ENCODE measurements at regions not wholly inside any gene's neighbourhood (a gene's known extent, or its start where the extent isn't known, plus 50 kb on each side); places are given as distances from the start of the nearest gene placed in this dataset.
"Not testable (repeated sequence)": the region's sequence is repeated elsewhere in the genome, so short reads cannot be mapped to it uniquely, and the experiment has no call there.

DNA sequence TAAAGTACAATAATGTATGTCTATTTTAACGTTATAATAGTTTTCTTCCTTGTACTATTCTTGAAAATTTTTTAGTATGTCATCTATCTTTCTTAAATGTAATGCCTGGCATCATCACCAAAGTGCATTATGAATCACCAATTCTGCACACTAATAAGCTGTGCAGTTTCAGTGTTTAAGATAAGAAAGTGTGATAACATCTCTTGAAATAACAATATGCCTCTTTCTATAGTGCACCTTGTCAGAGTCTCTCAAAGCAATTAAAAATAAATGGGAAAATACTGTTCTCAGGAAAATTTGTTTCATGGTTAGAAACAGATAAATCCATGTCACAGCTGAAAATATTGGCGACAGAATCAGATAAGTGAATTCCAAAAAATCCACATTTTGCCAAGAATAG lies 457.4 kb upstream of the PCDH10 start:
- Histone ChIP-seq H3K9ac (ENCODE audit: low read depth in 1 of 2, low read length in 2 of 2) (no peak overlapping the region), H3K4me1 (ENCODE audit: control insufficient read depth in 4 of 4, insufficient read depth in 4 of 4, low read length in 3 of 4) (no peaks in the 10 kb centered on the region), H3K36me3 (ENCODE audit: control insufficient read depth in 4 of 4, insufficient read depth in 3 of 4, low read depth in 1 of 4, low read length in 3 of 4) (no peaks in the 10 kb centered on the region), H3K9me3 (ENCODE audit: control insufficient read depth in 4 of 4, low read length in 3 of 4) (peaks cover 0 to 2% (median 0%) of the 10 kb centered on the region in 4 donors), H3K27ac (ENCODE audit: low read depth in 1 of 2, low read length in 2 of 2) (no peak overlapping the region), H3K27me3 (ENCODE audit: control insufficient read depth in 4 of 4, insufficient read depth in 4 of 4, low read length in 3 of 4) (no peaks in the 10 kb centered on the region), H3K4me3 (ENCODE audit: low read depth in 1 of 3, low read length in 3 of 3) (no peak overlapping the region)
- DNase-seq (ENCODE audit: low spot score) = no peak
- 44% methylated on average over 2 of the region's 2 CpGs for WGBS
- TF ChIP-seq NR2F2 (IDR thresholded peaks at IDR 0.05) (no peak), CTCF (IDR thresholded peaks at IDR 0.05; ENCODE audit: low read depth, low read length, missing input control) (no peak), REST (IDR thresholded peaks at IDR 0.05) (no peak), HNF4A (conservative IDR thresholded peaks at IDR 0.05) (no peak), HNF4G (IDR thresholded peaks at IDR 0.05) (no peak), TAF1 (conservative IDR thresholded peaks at IDR 0.05) (no peak), FOXA2 (IDR thresholded peaks at IDR 0.05) (no peak), EGR1 (IDR thresholded peaks at IDR 0.05; ENCODE audit: low read depth in 2 of 2) (no peak), ATF3 (IDR thresholded peaks at IDR 0.05) (no peak), RAD21 (IDR thresholded peaks at IDR 0.05) (no peak), GABPA (IDR thresholded peaks at IDR 0.05 in 1 of 2, conservative IDR thresholded peaks at IDR 0.05 in 1 of 2) (no peak), JUND (IDR thresholded peaks at IDR 0.05) (no peak), FOXA1 (IDR thresholded peaks at IDR 0.05) (no peak), RXRA (IDR thresholded peaks at IDR 0.05) (no peak)
- TF ChIP-seq, protein P1, sequence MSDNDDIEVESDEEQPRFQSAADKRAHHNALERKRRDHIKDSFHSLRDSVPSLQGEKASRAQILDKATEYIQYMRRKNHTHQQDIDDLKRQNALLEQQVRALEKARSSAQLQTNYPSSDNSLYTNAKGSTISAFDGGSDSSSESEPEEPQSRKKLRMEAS (IDR thresholded peaks at IDR 0.05) = no peak
- TF ChIP-seq, protein P2, sequence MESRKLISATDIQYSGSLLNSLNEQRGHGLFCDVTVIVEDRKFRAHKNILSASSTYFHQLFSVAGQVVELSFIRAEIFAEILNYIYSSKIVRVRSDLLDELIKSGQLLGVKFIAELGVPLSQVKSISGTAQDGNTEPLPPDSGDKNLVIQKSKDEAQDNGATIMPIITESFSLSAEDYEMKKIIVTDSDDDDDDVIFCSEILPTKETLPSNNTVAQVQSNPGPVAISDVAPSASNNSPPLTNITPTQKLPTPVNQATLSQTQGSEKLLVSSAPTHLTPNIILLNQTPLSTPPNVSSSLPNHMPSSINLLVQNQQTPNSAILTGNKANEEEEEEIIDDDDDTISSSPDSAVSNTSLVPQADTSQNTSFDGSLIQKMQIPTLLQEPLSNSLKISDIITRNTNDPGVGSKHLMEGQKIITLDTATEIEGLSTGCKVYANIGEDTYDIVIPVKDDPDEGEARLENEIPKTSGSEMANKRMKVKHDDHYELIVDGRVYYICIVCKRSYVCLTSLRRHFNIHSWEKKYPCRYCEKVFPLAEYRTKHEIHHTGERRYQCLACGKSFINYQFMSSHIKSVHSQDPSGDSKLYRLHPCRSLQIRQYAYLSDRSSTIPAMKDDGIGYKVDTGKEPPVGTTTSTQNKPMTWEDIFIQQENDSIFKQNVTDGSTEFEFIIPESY (IDR thresholded peaks at IDR 0.05) = no peak

- no peaks in the 10 kb centered on the region for H3K27me3 ChIP-seq (ENCODE audit: control insufficient read depth in 4 of 4, insufficient read depth in 4 of 4, low read length in 3 of 4)
- H3K27ac ChIP-seq (ENCODE audit: low read depth in 1 of 2, low read length in 2 of 2) = no peak overlapping the region
- peaks cover 0 to 6% (median 0%) of the 10 kb centered on the region in 4 donors for H3K9me3 ChIP-seq (ENCODE audit: control insufficient read depth in 4 of 4, low read length in 3 of 4)
- H3K9ac ChIP-seq (ENCODE audit: low read depth in 1 of 2, low read length in 2 of 2) = no peak overlapping the region
- H3K4me1 ChIP-seq (ENCODE audit: control insufficient read depth in 4 of 4, insufficient read depth in 4 of 4, low read length in 3 of 4) = no peaks in the 10 kb centered on the region
- no peak for TF ChIP-seq HNF4G (IDR thresholded peaks at IDR 0.05)
- no peak for TF ChIP-seq ATF3 (IDR thresholded peaks at IDR 0.05)
- no peak for DNase-seq (ENCODE audit: low spot score)
- no peak overlapping the region for H3K4me3 ChIP-seq (ENCODE audit: low read depth in 1 of 3, low read length in 3 of 3)
- H3K36me3 ChIP-seq (ENCODE audit: control insufficient read depth in 4 of 4, insufficient read depth in 3 of 4, low read depth in 1 of 4, low read length in 3 of 4) = no peaks in the 10 kb centered on the region
Measured at GRCh38 chr4:132694775-132695174, 454.3 kb upstream of the PCDH10 start.

GRCh38 chr4:132697505-132697904 lies 451.6 kb upstream of the PCDH10 start:
- not testable (repeated sequence) for DNase-seq (ENCODE audit: low spot score); H3K36me3 ChIP-seq (ENCODE audit: control insufficient read depth in 4 of 4, insufficient read depth in 3 of 4, low read depth in 1 of 4, low read length in 3 of 4); H3K4me1 ChIP-seq (ENCODE audit: control insufficient read depth in 4 of 4, insufficient read depth in 4 of 4, low read length in 3 of 4); H3K9me3 ChIP-seq (ENCODE audit: control insufficient read depth in 4 of 4, low read length in 3 of 4); H3K27me3 ChIP-seq (ENCODE audit: control insufficient read depth in 4 of 4, insufficient read depth in 4 of 4, low read length in 3 of 4); H3K27ac ChIP-seq (ENCODE audit: low read depth in 1 of 2, low read length in 2 of 2); H3K9ac ChIP-seq (ENCODE audit: low read depth in 1 of 2, low read length in 2 of 2); H3K4me3 ChIP-seq (ENCODE audit: low read depth in 1 of 3, low read length in 3 of 3)
- 64% methylated on average over 4 of the region's 4 CpGs for WGBS

Measured in liver (tissue), 8 donors.